Suppressor macrophage treated with lipopolysaccharide for 1 hour (primary cell): ENCODE measurements at regions not wholly inside any gene's neighbourhood (a gene's known extent, or its start where the extent isn't known, plus 50 kb on each side); places are given as distances from the start of the nearest gene placed in this dataset.
"Not testable (repeated sequence)": the region's sequence is repeated elsewhere in the genome, so short reads cannot be mapped to it uniquely, and the experiment has no call there.

Experiments used
- DNase-seq, 3 donors: peaks; one replicate each; pipeline ENCODE4 v3.0.0-alpha.2; 2020 to 2022

DNA sequence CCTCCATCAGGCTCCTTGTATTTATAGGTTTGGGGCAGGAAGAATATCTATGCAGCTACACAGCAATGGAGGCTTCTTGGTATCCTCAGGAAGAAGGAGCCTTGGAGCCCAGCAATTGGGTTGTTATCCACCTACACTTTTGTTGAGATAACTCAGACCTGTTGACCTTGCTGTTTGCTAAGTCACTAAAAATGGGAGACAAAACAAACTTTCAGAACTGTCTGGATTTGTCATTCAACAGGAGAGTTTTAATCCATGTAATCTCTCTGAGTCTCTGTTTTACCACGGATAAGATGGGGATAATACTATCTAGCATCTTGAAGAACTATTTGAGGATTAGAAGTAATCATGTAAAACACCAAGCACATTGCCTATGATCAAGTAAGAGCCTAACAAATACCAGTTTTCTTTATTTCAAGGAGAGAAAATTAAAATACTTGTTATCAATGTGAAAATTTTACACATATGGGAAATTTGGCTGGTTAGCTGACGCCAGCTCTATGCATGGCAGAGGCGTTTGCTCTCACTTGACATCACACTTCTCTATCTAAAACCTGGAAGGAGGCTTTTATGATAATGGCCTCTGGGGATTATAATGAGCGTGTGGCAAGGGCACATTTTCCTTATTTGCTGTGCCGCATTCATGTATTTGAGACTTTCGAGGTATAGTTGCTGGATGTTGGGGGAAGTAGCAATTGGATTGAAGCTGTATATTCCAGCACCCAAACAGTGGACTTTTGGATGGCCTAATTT lies 215.6 kb downstream of the PDCD6IP start:
- no peak for DNase-seq

DNA sequence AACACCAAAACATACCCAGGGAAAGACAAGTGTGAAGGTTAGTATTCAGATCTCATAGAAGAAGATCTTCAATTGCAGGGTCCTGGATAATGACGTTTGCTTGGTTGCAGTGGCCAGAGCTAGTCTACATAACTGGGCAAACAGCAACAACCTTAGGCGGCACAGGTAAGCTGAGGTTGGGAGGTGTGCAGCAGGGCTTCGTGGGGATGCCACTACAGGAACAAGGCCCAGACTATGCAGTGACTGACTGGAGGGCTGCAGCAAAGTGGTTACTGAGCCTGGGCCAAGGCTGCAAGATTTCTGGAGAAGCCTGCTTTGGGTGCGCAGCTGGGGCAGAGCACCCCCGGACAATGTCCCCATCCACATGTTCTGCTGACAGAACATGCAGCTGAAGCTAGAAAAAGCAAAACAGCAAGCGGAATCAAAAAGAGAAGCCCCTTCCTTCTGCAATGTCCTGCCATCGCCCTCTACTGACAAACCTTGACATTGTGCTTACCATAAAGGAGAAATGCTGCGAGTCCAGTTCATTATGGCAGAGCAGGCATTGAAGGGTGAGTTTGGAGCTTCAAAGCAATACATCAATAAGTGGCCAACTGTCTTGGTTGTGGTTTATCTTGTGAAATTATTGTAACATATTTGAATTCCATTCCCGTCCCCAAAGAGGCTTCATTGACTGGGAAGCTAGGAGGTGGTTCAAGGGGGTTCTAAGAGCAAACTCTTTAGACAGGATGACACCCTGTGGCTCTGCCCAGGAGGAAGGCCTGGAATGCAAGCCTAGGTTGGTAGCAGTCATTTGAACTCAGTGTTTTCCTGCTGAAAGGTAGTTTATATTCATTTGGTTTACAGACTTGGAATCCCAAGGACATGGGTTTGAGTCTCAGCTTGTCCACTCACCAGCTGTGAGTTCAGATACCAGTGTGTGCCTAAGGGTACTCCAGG lies 217.0 kb downstream of the PDCD6IP start:
- no peak for DNase-seq

DNA sequence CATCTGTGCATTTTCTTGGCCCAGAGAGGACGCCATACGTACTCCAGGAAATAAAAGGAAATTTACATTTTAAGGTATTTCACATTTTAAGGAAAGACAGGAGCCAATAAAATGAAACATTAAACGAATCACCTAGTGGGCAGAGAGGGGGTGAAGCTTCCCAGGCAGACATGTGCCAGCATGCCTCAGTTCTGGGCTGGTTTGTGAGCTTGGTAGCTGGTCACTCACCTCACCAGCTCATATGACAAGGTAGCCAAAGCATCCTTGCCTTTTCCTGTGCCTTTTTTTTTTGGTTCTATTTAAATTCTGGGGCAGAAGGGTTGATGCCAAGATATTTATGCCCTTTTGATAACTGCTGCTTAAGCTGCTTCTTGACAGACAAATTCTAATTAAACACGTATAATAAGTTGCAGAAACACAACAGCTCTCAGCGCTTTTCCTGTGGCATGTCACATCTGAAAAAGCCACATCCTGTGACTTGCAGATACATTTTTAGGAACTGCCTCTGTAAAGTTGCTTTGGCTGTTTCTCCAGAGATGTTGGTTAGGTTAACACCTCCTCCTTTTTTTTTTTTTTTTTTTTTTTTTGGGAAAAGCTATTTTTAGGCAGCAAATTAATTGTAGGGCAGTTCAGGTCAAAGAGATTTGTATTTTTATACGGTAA lies 218.6 kb downstream of the PDCD6IP start:
- DNase-seq: peak in 2 of 3 donors; percentile 22 to 37

DNA sequence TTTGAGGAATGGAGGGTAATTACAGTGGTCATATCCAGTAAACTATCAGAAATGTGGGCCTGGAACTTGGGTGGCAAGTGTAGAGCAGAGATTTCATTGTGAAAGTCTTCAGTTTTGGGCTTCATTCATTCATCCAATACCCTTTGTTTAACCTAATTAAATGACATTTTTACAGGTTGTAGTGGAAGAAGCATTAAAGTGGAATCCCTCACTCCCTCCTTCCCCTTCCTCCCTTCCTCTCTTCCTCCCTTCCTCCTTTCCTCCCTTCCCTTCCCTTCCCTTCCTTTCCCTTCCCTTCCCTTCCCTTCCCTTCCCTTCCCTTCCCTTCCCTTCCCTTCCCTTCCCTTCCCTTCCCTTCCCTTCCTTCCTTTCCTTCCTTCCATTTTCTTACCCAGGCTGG lies 219.3 kb downstream of the PDCD6IP start:
- no peak for DNase-seq

DNA sequence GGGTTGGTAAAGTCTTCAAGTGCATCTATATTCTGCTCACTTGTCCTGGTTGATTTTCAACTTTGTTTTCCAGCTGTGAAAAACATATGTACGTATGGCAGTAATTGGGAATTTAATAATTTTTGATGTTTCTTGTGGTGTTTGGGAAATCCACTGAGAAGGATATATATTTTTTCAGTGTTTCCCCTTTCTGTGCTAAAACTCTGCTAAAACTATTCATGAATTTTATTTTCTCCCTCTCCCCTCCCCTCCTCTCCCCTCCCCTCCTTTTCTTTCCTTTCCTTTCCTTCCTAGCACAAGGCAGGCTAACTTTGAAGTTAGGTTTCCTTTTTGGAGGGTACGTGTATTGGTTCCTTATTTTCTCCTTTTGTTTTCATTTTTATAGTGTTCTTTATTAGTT lies 220.7 kb downstream of the PDCD6IP start:
- no peak for DNase-seq

DNA sequence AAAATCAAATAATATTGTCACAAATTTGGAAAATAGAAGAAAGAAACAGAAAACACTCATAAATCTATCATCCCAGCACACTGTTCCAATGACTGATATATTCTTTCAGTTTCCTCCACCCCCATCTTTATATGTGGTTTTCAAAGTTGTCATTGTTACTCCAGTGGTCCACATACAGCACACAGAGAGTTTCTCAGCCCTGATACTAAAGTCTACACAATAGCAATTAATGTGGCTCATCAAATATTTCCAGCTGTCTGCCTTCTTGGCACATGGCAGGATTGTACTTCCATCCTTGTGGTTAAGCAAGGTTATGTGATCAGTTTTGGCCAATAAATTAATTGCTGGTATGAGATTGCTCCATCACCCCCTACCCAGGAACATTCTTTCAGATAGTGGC lies 221.7 kb downstream of the PDCD6IP start:
- no peak for DNase-seq

DNA sequence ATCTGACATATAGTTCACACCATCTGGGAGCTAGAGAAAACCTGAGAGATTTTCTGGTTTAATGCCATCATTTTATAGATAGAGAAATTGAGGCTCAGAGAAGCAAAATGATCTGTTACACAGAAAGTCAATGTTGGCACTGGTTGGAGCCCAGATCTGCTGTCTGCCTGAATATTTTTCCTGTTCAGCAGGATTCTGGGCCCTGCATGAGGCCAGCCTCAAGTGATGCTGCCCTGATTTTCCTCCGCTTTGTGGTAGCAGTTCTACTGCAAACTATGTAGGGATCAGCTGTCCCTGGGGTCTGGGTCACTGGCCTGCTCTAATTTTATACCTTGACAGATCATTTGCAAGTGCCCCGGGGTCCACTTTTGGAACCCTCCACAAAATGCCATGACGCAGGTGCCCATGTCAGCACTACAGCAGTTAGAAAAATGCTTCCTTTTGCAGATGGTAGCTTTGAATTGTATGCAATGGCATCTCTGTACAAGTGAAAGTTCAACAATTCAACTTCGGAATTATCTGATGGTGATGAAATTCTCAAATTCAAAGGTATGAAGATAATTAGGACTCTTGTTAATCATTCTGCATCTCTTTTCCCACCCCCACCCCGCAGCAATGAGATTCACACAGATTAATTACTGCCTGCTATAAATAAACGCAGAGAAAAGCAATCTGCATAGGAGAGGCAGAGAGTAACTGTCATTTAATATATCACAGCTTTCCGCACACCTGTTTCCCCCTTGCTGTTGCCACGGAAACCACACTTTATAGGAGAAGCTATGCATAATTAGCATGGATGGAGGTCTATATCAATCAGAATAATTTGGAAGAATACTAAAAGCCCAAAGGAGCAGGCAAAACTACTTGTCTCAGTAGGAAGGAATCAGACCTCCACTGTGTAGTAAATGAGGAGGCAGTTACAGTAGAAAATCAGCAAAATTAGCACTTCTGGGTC lies 222.6 kb downstream of the PDCD6IP start:
- DNase-seq: no peak

DNA sequence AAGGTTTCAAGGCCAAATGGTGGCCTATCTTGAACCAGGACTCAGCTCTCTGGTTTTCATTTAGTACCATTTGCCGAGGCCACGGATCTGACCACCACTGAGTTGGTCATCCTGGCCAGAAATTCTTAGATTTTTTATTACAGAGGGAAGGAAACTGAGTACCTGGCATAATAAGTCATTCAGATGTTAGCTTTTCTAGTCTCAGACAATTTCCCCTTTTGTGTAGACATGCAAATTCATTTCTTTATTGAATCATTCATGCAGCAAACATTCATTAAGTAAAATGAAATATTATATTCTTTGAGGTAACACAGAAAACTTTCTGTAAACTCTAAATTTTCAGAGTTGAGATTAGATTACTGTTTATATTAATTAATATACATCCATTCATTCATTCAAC lies 223.7 kb downstream of the PDCD6IP start:
- no peak for DNase-seq

DNA sequence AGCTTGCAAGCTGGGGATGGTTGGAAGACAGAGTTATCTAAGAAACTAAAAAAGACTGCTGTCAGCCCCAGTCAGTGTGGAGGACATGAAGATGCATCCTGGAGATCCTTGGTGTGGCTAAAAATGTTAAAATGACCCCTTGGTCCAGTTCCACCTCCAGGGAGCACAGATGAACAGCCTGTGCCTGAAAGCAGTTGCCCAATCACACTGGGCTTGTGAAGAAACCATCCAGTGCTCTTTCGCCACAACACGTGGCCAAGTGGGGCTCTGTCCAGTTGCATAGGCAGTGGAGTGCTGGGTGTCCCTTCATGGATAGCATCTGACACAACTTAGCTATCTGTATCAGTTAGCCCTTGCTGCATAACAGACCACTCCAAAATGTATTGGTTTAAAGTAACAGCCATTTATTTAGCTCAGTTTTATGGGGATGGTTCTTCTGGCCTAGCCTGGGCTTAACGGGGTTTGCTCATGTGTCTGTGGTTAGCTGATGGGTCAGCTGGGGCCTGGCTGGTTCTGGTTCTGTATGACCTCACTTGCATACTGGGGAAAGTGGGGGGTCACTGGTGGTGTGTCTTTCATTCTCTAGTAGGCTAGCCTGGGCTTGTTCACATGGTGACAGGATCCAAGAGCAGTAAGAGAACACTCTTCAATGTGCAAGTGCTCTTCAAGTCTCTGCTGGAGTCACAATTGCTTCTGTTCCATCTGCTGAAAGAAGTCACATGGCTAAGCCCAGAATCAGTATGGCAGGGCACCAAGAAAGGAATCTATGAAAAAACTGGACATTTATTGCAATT lies 226.2 kb downstream of the PDCD6IP start:
- DNase-seq: no peak

DNA sequence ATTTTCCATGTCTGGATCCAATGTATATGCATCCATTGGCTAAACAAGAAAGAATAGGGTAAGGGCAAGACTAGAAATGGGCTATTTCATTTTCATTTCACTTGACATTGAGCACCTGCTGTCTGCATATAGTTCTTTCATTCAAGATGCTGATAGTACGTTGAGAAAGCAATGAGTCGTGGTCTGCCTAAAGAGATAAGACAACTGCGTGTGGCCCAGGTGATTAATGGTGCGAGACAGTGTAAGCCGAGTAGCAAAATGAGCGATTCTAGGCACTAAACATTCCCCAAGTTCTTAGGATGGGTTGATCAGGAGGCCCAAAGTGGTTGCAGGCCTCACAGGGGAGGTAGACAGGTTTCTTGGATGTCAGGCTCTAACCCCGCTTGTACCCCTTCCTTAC lies 235.4 kb downstream of the PDCD6IP start:
- DNase-seq: no peak

DNA sequence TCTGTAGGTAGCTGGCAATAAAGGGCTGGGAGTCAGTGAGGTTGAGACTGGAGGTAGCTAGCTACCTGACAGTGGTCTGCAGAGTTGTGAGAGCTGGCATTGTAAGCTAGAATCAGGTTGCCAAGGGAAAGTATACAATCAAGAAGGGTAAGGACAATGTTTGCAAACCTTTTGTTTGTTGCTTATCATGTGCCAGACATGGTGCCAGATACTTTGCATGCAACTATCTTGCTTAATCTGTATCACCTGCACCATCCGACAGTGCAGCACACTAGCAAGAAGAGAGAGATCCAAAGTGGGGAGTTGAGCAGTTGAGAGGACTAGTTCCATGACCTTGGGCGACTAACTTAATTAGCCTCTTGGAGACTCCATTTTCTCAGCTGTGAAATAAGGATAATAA lies 236.4 kb downstream of the PDCD6IP start:
- no peak for DNase-seq

DNA sequence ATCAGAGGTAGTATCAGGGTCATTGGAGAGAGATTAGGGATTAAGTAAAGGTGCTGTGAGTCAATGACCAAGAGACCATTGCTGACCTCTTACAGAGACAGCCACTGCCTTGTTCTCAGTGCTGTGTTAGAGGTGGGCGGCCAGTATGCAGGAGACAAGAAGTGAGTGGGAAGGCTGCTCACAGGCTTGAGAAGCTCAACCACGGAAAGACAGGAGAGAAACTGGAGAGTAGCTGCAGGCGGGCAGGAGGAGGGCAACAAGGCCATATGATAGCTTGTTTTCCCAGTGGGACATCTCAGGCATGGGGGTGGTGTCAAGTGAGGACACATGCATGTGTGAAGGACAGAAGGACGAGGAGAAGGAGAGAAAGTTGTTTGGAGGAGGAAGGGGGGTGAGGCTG lies 237.3 kb downstream of the PDCD6IP start:
- peak in 2 of 3 donors; percentile 30 to 39 for DNase-seq

DNA sequence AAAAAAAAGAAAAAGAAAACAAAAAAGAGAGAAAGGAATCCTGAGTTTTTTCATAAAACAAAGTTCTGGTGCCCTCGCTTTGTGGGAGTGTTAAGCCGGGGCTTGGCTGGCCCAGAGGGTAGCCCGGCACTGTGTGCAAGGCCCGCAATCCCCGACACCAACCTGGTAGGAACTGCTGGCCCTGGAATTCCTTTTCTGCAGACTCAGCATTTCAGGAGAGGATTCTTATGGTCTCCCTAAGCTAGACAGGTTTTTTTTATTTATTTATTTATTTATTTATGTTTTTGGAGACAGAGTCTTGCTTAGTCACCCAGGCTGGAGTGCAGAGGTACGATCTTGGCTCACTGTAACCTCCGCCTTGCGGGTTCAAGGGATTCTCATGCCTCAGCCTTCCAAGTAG lies 238.8 kb downstream of the PDCD6IP start:
- no peak for DNase-seq

DNA sequence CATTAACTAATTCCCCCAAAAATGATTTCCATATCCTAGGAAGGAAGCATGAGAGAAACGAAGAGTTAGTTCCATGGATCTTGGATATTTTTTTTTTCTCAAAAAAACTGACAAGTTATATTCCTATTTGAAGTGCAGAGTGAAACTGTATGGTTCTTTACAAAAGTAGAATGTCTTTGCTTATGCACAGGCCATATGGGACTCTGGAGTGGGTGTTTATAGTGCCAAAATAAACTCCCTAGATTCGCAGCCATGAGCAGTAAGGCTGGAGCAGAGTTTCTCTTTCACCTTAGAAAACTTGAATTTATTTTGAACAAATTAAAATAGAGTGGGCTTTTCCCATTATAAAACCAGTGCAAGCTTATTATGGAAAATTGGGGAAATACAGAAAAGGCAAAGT lies 239.7 kb downstream of the PDCD6IP start:
- DNase-seq: no peak

DNA sequence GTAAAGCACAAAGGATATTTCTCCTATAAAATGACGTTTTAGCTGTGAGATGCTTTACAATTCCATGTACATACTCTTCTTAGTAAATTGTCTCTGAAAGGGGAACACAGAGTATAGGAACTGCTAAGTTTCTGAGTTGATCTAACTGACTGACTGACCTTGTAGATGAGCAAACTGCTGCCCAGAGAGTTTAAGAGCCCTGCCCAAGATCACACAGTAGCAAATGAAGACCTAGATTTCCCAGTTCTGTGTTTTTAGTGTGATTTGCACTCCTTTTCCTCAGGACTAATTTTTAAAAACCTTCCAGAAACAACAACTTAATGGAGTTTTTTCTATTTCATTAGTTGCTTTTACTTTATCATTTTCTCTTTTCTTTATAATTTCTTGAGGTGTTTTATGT lies 247.7 kb downstream of the PDCD6IP start:
- no peak for DNase-seq

DNA sequence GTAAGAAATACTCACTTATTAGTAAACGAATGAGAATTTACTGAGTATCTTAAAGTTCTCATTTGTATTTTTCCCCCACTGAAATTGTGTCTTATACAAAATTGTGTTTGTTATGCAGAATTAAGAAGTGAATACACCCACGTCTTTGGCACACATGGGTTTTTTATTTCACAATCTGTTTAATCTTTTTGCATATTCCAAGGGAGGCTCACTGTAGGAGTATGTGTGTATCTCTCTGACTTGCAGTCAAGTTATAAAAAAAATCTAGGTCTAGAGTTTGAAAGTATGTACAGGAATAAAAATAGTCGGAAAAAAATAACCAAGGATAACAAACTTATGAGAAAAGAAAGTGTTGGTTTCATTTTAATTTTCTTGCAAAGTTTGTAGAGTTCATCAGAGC lies 255.2 kb downstream of the PDCD6IP start:
- DNase-seq: peak in 2 of 3 donors; percentile 7 to 26

DNA sequence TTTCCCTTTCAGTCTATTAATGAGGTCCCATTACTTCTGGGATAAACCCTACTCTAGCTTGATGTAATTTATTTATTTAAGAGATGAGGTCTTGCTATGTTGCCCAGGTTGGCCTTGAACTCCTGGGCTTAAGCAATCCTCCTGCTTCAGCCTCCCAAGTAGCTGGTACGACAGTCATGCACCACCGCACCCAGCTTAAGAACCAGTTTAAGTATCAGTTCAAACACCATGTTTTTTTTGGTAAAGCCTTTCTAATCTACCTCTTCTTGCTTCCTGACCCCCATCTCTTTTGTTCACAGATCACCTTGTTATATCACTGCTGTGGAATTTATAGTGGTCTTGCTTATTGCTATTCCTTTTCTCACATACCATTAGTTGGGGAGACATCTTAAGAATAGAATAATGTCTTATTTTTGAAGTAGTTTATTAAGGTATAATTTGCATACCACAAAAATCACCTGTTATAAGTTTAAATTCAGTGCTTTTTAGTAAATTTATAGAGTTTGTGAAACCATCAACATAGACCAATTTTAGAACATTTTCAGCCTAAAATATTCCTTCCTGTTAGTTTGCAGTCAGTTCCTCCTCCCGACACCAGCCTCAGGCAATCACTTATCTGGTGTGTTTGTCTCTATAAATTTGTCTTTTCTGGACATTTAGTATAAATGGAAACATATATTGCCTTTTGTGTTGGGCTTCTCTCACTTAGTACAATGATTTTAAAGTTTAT lies 257.9 kb downstream of the PDCD6IP start:
- peak in 1 of 3 donors; percentile 15 for DNase-seq

DNA sequence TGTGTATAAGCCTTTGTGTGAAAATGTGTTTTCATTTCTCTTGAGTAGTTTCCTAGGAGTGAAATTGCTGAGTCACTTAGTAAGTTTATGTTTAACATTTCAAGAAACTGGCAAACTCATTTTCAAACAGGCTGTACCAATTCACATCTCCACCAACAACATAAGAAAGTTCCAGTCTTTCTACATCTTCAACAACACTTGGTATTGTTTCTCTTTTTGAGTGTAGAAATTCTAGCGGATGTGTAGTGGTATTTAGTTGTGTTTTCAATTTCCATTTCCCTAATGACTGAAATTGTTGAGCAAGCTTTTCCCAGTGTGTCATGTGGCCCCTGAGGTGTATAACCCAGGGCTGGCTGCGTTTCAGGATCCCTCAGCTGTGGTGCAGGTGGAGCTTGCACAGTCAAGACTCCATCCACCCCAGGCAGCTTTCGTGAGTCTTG lies 258.5 kb downstream of the PDCD6IP start:
- DNase-seq: peak; percentile 74 to 92 (median 82)

DNA sequence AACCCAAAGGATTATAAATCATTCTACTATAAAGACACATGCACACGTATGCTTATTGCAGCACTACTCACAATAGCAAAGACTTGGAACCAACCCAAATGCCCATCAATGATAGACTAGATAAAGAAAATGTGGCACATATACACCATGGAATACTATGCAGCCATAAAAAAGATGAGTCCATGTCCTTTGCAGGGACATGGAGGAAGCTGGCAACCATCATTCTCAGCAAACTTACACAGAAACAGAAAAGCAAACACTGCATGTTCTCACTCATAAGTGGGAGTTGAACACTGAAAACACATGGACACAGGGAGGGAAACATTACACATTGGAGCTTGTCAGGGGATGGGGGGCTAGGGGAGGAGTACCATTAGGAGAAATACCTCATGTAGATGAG lies 262.6 kb downstream of the PDCD6IP start:
- DNase-seq: not testable (repeated sequence)

DNA sequence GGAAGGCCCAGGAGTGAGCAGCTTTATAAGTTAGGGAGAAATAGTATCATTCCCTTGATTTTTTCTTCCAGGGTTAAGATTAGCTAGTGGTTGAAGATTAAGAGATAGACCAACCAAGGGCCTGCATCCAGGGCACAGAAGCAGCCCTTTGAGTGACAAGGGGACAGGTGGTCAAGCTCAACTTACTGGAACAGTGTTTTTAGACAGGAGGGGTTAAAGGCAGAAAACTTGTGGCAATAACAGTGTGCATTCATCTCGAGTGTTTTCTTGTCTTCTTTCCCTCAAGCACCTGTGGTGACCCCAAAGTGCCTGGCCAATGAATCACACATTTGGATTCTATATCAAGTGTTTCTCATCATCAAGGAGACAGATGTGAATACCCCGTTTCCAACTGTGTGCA lies 267.5 kb downstream of the PDCD6IP start:
- no peak for DNase-seq

DNA sequence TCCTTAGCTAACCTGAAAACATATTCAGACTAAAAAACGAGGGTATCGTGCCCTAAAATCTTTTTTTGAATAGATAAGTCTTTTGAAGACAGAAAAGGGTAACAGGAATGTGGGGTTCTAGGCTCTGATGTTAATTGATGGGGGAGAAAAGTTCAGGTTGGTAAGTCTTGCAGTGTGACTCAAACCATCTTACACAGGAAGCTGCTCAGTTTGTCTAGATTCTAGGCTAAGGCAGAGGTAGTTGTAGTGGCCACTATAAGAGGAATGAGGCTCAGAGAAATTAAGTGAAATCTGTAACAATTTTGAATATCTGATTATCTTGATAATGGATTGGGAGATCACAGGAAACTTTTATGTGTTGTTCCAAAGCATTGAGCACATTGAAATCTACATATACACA lies 267.9 kb downstream of the PDCD6IP start:
- no peak for DNase-seq
